Panc1 (cell line): ENCODE measurements at regions not wholly inside any gene's neighbourhood (a gene's known extent, or its start where the extent isn't known, plus 50 kb on each side); places are given as distances from the start of the nearest gene placed in this dataset.
A peak's percentile ranks its signal among the peaks of the same experiment; 100 is the strongest.

Source experiments
- ATAC-seq: fragments of 200-7000 bp; cut with Tn5 transposase; 2 replicates; pipeline ENCODE4 v1.9.1; 2020; ENCODE audit warnings: mild to moderate bottlenecking, moderate library complexity
- BruUV-seq: library from RNA; stranded (reverse); fragments of 400-500 nt; replicated peaks from 2 replicates; lab custom pipeline; 2021; lab: Mats Ljungman, UMichigan
- CTCF ChIA-PET: fragments of 300-600 bp; sonication (Branson Sonifier 250); formaldehyde crosslinking; loops from one replicate; lab custom pipeline; 2022; ENCODE audit warnings: antibody characterized with exemption; lab: Charles Lee
- POLR2A ChIA-PET: fragments of 300-600 bp; sonication (Branson Sonifier 250); formaldehyde crosslinking; loops from one replicate; lab custom pipeline; 2022; ENCODE audit warnings: antibody characterized with exemption; lab: Charles Lee
- DNase-seq: peaks from one replicate; pipeline ENCODE4 v3.0.0-alpha.2; 2010; ENCODE audit warnings: low read depth, low spot score
- H3K27ac ChIP-seq: 2 replicates; pipeline ENCODE4 v1.5.1; 2011; ENCODE audit warnings: mild to moderate bottlenecking, low read length, inconsistent platforms
- H3K27me3 ChIP-seq: fragments of 200-500 bp; sonication (Bioruptor generic); 2 replicates; pipeline ENCODE4 v1.6.0; 2014; ENCODE audit warnings: low read length, inconsistent platforms; ENCODE audit not compliant: control insufficient read depth, insufficient read depth
- H3K36me3 ChIP-seq: fragments of 200-500 bp; sonication (Bioruptor generic); 2 replicates; pipeline ENCODE4 v1.5.1; 2014; ENCODE audit warnings: inconsistent platforms, mild to moderate bottlenecking, low read length, moderate library complexity; ENCODE audit not compliant: control insufficient read depth, insufficient read depth
- H3K4me1 ChIP-seq: 2 replicates; pipeline ENCODE4 v1.5.1; 2011; ENCODE audit warnings: inconsistent platforms, mild to moderate bottlenecking, low read length, moderate library complexity; ENCODE audit not compliant: control insufficient read depth, insufficient read depth
- H3K4me3 ChIP-seq, 2 experiments: 2 replicates each; pipeline ENCODE4 v1.5.1; 2011 to 2012; ENCODE audit warnings: low read depth in 2 of 2, low read length in 2 of 2, mild to moderate bottlenecking in 2 of 2, inconsistent platforms in 1 of 2, moderate library complexity in 1 of 2
- H3K9me3 ChIP-seq: fragments of 200-500 bp; sonication (Bioruptor generic); 2 replicates; pipeline ENCODE4 v1.5.1; 2014; ENCODE audit warnings: low read depth, mild to moderate bottlenecking, inconsistent platforms, low read length, moderate library complexity; ENCODE audit not compliant: control insufficient read depth, insufficient read depth
- CTCF ChIP-seq: fragments of 450-650 bp; IDR thresholded peaks from 2 replicates; pipeline ENCODE4 v1.5.1; 2017; ENCODE audit warnings: mild to moderate bottlenecking
- POLR2AphosphoS5 ChIP-seq: IDR thresholded peaks from 2 replicates; pipeline ENCODE4 v1.6.1; 2012; ENCODE audit warnings: mild to moderate bottlenecking, low read depth, low read length, moderate library complexity
- REST ChIP-seq, 2 experiments: IDR thresholded peaks; 2 replicates each; pipeline ENCODE4 v1.6.1; 2011 to 2012; ENCODE audit warnings: low read depth in 2 of 2, control low read depth in 1 of 2, low read length in 1 of 2, mild to moderate bottlenecking in 1 of 2, moderate library complexity in 1 of 2; ENCODE audit not compliant: insufficient read depth in 1 of 2
- SIN3A ChIP-seq: IDR thresholded peaks from 2 replicates; pipeline ENCODE4 v1.6.1; 2012; ENCODE audit warnings: low read depth, mild to moderate bottlenecking, low read length, moderate library complexity, borderline replicate concordance; ENCODE audit not compliant: insufficient read depth
- TCF7L2 ChIP-seq: IDR thresholded peaks from 2 replicates; pipeline ENCODE4 v1.6.1; 2011; ENCODE audit warnings: mild to moderate bottlenecking, low read depth, low read length, inconsistent platforms
- in situ Hi-C: cut with HindIII; loops from 2 replicates; pipeline ENCODE4 v1.10.0; 2016; ENCODE audit warnings: low sequenced_read_pairs, low pct_unique_long_range_greater_than_20kb
- intact Hi-C: fragments of 100-400 bp; cut with micrococcal nuclease; formaldehyde crosslinking; loops from one replicate; pipeline ENCODE4 v1.10.0; 2022; ENCODE audit not compliant: unreplicated experiment

GRCh38 chr1:204763773-204764427 is 78.4 kb upstream of the LRRN2 start:
- intact Hi-C loops, result no loop called here
- CTCF ChIA-PET, result interaction anchor here (0.7 to 1.3 kb wide), 2 partner anchors 17 to 43 kb away, joined by 3 to 4 read pairs; no protein-coding TSS in a partner anchor
- TF ChIP-seq TCF7L2 (no peak), CTCF (peak; percentile 85), SIN3A (no peak), REST (IDR thresholded peaks at IDR 0.05; ENCODE audit: insufficient read depth in 1 of 2, low read depth in 2 of 2, low read length in 1 of 2) (no peak), POLR2AphosphoS5 (no peak)
- Histone ChIP-seq H3K4me1 (no peaks in the 10 kb centered on the region), H3K27me3 (peaks cover 33% of the 10 kb centered on the region), H3K27ac (no peak overlapping the region), H3K9me3 (no peaks in the 10 kb centered on the region), H3K4me3 (no peak overlapping the region), H3K36me3 (no peaks in the 10 kb centered on the region)
- DNase-seq (peak; percentile 15), ATAC-seq (peak; percentile 90)
- in situ Hi-C loops, result no loop called here
- POLR2A ChIA-PET, result no interaction called here
- no TSS peak for BruUV-seq

DNA sequence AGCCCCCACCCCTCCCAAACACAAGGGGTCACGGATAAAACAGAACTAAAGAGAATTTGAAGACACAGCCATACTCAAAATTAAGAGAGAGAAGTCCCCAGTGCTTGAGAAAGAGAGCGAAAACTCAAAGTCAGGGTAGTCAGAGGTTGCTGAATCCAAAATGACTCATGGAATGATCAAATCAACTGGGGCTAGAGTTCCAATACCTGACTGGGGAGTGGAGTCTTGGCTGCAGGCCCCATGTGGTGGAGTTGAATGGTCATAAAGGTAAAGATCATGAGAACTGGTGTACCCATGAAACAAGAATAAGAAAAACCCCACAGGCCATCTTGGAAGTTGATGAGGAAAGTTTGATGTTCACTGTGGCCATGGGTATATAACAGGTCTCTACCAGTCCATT is 84.5 kb upstream of the LRRN2 start:
- ATAC-seq, result no peak
- CTCF ChIA-PET, result no interaction called here
- in situ Hi-C loops, result no loop called here

More for the DNA sequence above, 84.5 kb upstream of the LRRN2 start:
- Histone ChIP-seq H3K4me3 (no peak overlapping the region), H3K27ac (no peak overlapping the region), H3K27me3 (peaks cover 48% of the 10 kb centered on the region), H3K36me3 (no peaks in the 10 kb centered on the region), H3K9me3 (no peaks in the 10 kb centered on the region), H3K4me1 (no peaks in the 10 kb centered on the region; the same call in 1 of the 2 replicates)
- POLR2A ChIA-PET, result no interaction called here
- DNase-seq, result no peak
- intact Hi-C loops, result no loop called here
- no peak for TF ChIP-seq REST (IDR thresholded peaks at IDR 0.05; ENCODE audit: insufficient read depth in 1 of 2, low read depth in 2 of 2, low read length in 1 of 2)
- TF ChIP-seq TCF7L2, result no peak
- no peak for TF ChIP-seq CTCF
- TF ChIP-seq SIN3A, result no peak
- TF ChIP-seq POLR2AphosphoS5, result no peak
- BruUV-seq, result no TSS peak
